GM23248 (cell line): ENCODE measurements at regions not wholly inside any gene's neighbourhood (a gene's known extent, or its start where the extent isn't known, plus 50 kb on each side); places are given as distances from the start of the nearest gene placed in this dataset.

Source experiments
- DNase-seq: peaks from one replicate; pipeline ENCODE4 v3.0.0-alpha.2; 2015
- H2AFZ ChIP-seq: fragments of 200-600 bp; sonication (generic); 2 replicates; pipeline ENCODE4 v1.6.1; 2016; ENCODE audit warnings: antibody characterized with exemption
- H3F3A ChIP-seq: fragments of 200-600 bp; sonication (generic); 2 replicates; pipeline ENCODE4 v1.6.1; 2016; ENCODE audit warnings: mild to moderate bottlenecking, antibody characterized with exemption, mixed run types; ENCODE audit not compliant: insufficient read depth
- H3K27ac ChIP-seq: fragments of 200-600 bp; sonication (generic); 2 replicates; pipeline ENCODE4 v1.5.1; 2016; ENCODE audit warnings: mild to moderate bottlenecking
- H3K27me3 ChIP-seq: fragments of 200-600 bp; sonication (generic); replicated peaks from 2 replicates; pipeline ENCODE4 v1.6.1; 2016; ENCODE audit warnings: mild to moderate bottlenecking; ENCODE audit not compliant: insufficient read depth
- H3K36me3 ChIP-seq: fragments of 200-600 bp; sonication (generic); 2 replicates; pipeline ENCODE4 v1.6.1; 2016; ENCODE audit warnings: low read depth, mild to moderate bottlenecking
- H3K4me1 ChIP-seq: fragments of 200-600 bp; sonication (generic); 2 replicates; pipeline ENCODE4 v1.6.1; 2016; ENCODE audit warnings: mild to moderate bottlenecking; ENCODE audit not compliant: insufficient read depth
- H3K4me2 ChIP-seq: fragments of 200-600 bp; sonication (generic); one replicate; pipeline ENCODE4 v1.6.1; 2016; ENCODE audit warnings: mild to moderate bottlenecking; ENCODE audit not compliant: unreplicated experiment
- H3K4me3 ChIP-seq: fragments of 200-600 bp; sonication (generic); 2 replicates; pipeline ENCODE4 v1.5.1; 2016; ENCODE audit warnings: mild to moderate bottlenecking
- H3K79me2 ChIP-seq: fragments of 200-600 bp; sonication (generic); 2 replicates; pipeline ENCODE4 v1.6.1; 2016; ENCODE audit warnings: mild to moderate bottlenecking; ENCODE audit not compliant: insufficient read depth
- H3K9ac ChIP-seq: fragments of 200-600 bp; sonication (generic); 2 replicates; pipeline ENCODE4 v1.6.1; 2016; ENCODE audit warnings: mild to moderate bottlenecking
- H3K9me2 ChIP-seq: fragments of 200-600 bp; sonication (generic); 2 replicates; pipeline ENCODE4 v1.6.1; 2016; ENCODE audit warnings: mixed run types, mild to moderate bottlenecking, moderate library complexity; ENCODE audit not compliant: insufficient read depth
- H3K9me3 ChIP-seq: fragments of 200-600 bp; sonication (generic); one replicate; pipeline ENCODE4 v1.6.1; 2017; ENCODE audit warnings: low read depth
- H4K20me1 ChIP-seq: fragments of 200-600 bp; sonication (generic); 2 replicates; pipeline ENCODE4 v1.6.0; 2016; ENCODE audit not compliant: insufficient read depth
- EZH2 ChIP-seq: fragments of 200-600 bp; sonication (generic); IDR thresholded peaks from 2 replicates; pipeline ENCODE4 v1.6.1; 2018; ENCODE audit warnings: antibody characterized with exemption, mild to moderate bottlenecking; ENCODE audit not compliant: insufficient read depth, poor library complexity, severe bottlenecking
- EZH2phosphoT487 ChIP-seq: fragments of 200-600 bp; sonication (generic); IDR thresholded peaks from 2 replicates; pipeline ENCODE4 v1.6.1; 2018; ENCODE audit warnings: antibody characterized with exemption, moderate library complexity, mild to moderate bottlenecking, low read depth; ENCODE audit not compliant: insufficient read depth
- WGBS, 2 experiments: methylation state at CpG; one replicate each; pipeline ENCODE4 v1.1.6; 2015 to 2017; ENCODE audit warnings: low lambda C conversion rate in 2 of 2, low coverage in 1 of 2; ENCODE audit errors: missing lambda C conversion rate in 2 of 2; 5-methylcytosine and 5-hydroxymethylcytosine counted together
- in situ Hi-C: fragments of 300-500 bp; cut with MboI; formaldehyde crosslinking; loops from 2 replicates; pipeline ENCODE4 v1.15.0; 2020

- Histone ChIP-seq H3K36me3 (no peaks in the 10 kb centered on the region), H3K27ac (no peak overlapping the region), H3K27me3 (peaks cover 3% of the 10 kb centered on the region; the same call in 1 of the 2 replicates), H4K20me1 (no peaks in the 10 kb centered on the region), H3K4me2 (no peak overlapping the region), H2AFZ (no peak overlapping the region), H3K9me3 (no peaks in the 10 kb centered on the region), H3K4me1 (no peaks in the 10 kb centered on the region), H3F3A (no peaks in the 10 kb centered on the region), H3K9ac (no peak overlapping the region), H3K4me3 (no peak overlapping the region), H3K9me2 (no peaks in the 10 kb centered on the region), H3K79me2 (no peaks in the 10 kb centered on the region)
- in situ Hi-C loops = no loop called here
- 34 to 40% methylated on average over 6 of the region's 6 CpGs for WGBS, 2 experiments
- DNase-seq = no peak
- no peak for TF ChIP-seq EZH2phosphoT487
- no peak for TF ChIP-seq EZH2
These were observed 216.1 kb upstream of the SYNDIG1 start for GRCh38 chr20:24253321-24253720.

- Histone ChIP-seq H3K79me2 (no peaks in the 10 kb centered on the region), H3K27me3 (no peaks in the 10 kb centered on the region; the same call in 1 of the 2 replicates), H3K4me2 (no peak overlapping the region), H3K9me3 (no peaks in the 10 kb centered on the region), H3K9ac (no peak overlapping the region), H3F3A (no peaks in the 10 kb centered on the region), H3K9me2 (no peaks in the 10 kb centered on the region), H3K4me3 (no peak overlapping the region), H3K4me1 (no peaks in the 10 kb centered on the region), H3K36me3 (no peaks in the 10 kb centered on the region), H4K20me1 (no peaks in the 10 kb centered on the region), H3K27ac (no peak overlapping the region), H2AFZ (no peak overlapping the region)
- in situ Hi-C loops = no loop called here
- TF ChIP-seq EZH2phosphoT487 (no peak), EZH2 (no peak)
- no peak for DNase-seq
- WGBS, 2 experiments = 11% methylated on average over 2 of the region's 2 CpGs
These were observed 224.3 kb upstream of the SYNDIG1 start for GRCh38 chr20:24245094-24245493.

- Histone ChIP-seq H3K9me3 (no peaks in the 10 kb centered on the region), H3K79me2 (no peaks in the 10 kb centered on the region), H4K20me1 (no peaks in the 10 kb centered on the region), H3K27ac (no peak overlapping the region), H3F3A (no peaks in the 10 kb centered on the region), H3K36me3 (no peaks in the 10 kb centered on the region), H3K9ac (no peak overlapping the region), H3K4me2 (no peak overlapping the region), H3K27me3 (no peaks in the 10 kb centered on the region; the same call in 1 of the 2 replicates), H3K4me3 (no peak overlapping the region), H3K9me2 (no peaks in the 10 kb centered on the region), H3K4me1 (no peaks in the 10 kb centered on the region), H2AFZ (no peak overlapping the region)
- TF ChIP-seq EZH2 (no peak), EZH2phosphoT487 (no peak)
- DNase-seq = no peak
- 24 to 43% methylated on average over 4 of the region's 4 CpGs for WGBS, 2 experiments
- in situ Hi-C loops = no loop called here
These were observed 226.7 kb upstream of the SYNDIG1 start for GRCh38 chr20:24242763-24243162.

- DNase-seq = no peak
- Histone ChIP-seq H3F3A (no peaks in the 10 kb centered on the region), H3K4me3 (no peak overlapping the region), H3K4me2 (no peak overlapping the region), H3K9me2 (no peaks in the 10 kb centered on the region), H3K27ac (no peak overlapping the region), H4K20me1 (no peaks in the 10 kb centered on the region), H2AFZ (no peak overlapping the region), H3K9me3 (no peaks in the 10 kb centered on the region), H3K36me3 (no peaks in the 10 kb centered on the region), H3K9ac (no peak overlapping the region), H3K79me2 (no peaks in the 10 kb centered on the region), H3K4me1 (no peaks in the 10 kb centered on the region), H3K27me3 (no peaks in the 10 kb centered on the region; the same call in 1 of the 2 replicates)
- WGBS, 2 experiments = 34 to 35% methylated on average over 7 of the region's 7 CpGs
- in situ Hi-C loops = no loop called here
- TF ChIP-seq EZH2 = no peak
- no peak for TF ChIP-seq EZH2phosphoT487
These were observed 228.0 kb upstream of the SYNDIG1 start for GRCh38 chr20:24241466-24241865.

- TF ChIP-seq EZH2phosphoT487 = no peak
- TF ChIP-seq EZH2 = no peak
- in situ Hi-C loops = no loop called here
- Histone ChIP-seq H2AFZ (no peak overlapping the region), H3F3A (no peaks in the 10 kb centered on the region), H3K4me2 (no peak overlapping the region), H3K27ac (no peak overlapping the region), H3K36me3 (no peaks in the 10 kb centered on the region), H3K79me2 (no peaks in the 10 kb centered on the region), H3K4me3 (no peak overlapping the region), H3K27me3 (no peaks in the 10 kb centered on the region; the same call in none of the 2 replicates), H3K9me2 (no peaks in the 10 kb centered on the region), H3K4me1 (no peaks in the 10 kb centered on the region), H4K20me1 (no peaks in the 10 kb centered on the region), H3K9ac (no peak overlapping the region), H3K9me3 (no peaks in the 10 kb centered on the region)
- no peak for DNase-seq
- WGBS, 2 experiments = 50 to 59% methylated on average over 3 of the region's 3 CpGs
These were observed 232.5 kb upstream of the SYNDIG1 start for GRCh38 chr20:24236963-24237362.
